ENCODE measurements at regions not wholly inside any gene's neighbourhood (a gene's known extent, or its start where the extent isn't known, plus 50 kb on each side); places are given as distances from the start of the nearest gene placed in this dataset.

DNA sequence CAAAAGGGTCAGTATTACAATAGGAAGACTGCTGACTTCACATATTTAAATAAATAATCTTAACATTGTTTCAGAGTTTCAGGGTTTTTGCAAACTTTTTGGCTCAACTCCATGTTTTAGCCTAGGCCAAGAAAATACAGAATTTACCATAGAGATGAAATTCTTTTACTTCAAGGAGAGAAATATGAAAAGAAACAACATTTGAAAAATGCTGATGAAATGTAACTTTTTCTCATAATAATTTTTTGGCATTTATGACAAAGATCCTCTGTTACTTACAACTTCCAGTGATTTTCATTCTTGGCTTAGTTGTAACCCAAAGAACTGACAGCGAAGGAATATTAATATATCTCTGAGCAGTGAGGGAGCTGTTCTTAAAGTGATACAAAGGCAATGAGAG is 316.1 kb upstream of the EMCN start:
- TF ChIP-seq, protein P1, sequence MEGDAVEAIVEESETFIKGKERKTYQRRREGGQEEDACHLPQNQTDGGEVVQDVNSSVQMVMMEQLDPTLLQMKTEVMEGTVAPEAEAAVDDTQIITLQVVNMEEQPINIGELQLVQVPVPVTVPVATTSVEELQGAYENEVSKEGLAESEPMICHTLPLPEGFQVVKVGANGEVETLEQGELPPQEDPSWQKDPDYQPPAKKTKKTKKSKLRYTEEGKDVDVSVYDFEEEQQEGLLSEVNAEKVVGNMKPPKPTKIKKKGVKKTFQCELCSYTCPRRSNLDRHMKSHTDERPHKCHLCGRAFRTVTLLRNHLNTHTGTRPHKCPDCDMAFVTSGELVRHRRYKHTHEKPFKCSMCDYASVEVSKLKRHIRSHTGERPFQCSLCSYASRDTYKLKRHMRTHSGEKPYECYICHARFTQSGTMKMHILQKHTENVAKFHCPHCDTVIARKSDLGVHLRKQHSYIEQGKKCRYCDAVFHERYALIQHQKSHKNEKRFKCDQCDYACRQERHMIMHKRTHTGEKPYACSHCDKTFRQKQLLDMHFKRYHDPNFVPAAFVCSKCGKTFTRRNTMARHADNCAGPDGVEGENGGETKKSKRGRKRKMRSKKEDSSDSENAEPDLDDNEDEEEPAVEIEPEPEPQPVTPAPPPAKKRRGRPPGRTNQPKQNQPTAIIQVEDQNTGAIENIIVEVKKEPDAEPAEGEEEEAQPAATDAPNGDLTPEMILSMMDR (IDR thresholded peaks at IDR 0.05; ENCODE audit: borderline replicate concordance, extremely low read depth, low read length, poor library complexity, severe bottlenecking): no peak
- TF ChIP-seq EZH2 (IDR thresholded peaks at IDR 0.05; ENCODE audit: borderline replicate concordance, low read depth, low read length, severe bottlenecking): no peak
